ENCODE measurements at regions not wholly inside any gene's neighbourhood (a gene's known extent, or its start where the extent isn't known, plus 50 kb on each side); places are given as distances from the start of the nearest gene placed in this dataset.

DNA sequence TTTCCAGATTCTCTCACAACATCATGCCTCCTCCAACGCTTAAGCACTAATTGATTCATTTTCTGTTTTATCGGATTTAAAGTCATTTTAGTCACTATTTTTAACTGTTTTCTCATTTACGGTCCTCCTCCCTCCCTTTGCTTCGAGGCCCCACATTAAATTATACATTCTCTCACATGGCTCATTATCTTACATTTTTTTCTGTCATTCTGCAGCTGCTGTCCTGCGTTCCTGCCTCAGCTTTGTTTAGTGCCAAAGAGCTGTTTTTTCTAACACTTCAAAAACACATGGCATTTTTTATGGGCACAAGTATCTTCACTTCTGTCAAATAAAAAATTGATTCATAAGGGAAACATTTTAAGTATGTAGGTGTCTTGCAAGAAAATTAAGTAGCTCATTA is 130.1 kb upstream of the FST start:
- H3K4me1 ChIP-seq (ENCODE audit: control insufficient read depth in 1 of 2, insufficient read depth in 2 of 2, low read length in 2 of 2): peaks cover 3% of the 10 kb centered on the region in 2 experiments
- no CpG with 5 or more reads among the region's 5 CpGs for WGBS (ENCODE audit: extremely low coverage, insufficient coverage, insufficient read length)
- no peak overlapping the region for H3K18ac ChIP-seq (ENCODE audit: low read length)
- H3K14ac ChIP-seq (ENCODE audit: low read length): no peak overlapping the region
- no peaks in the 10 kb centered on the region for H3K9me3 ChIP-seq (ENCODE audit: insufficient read depth, low read depth, low read length)
- no peak overlapping the region for H3K27ac ChIP-seq (ENCODE audit: low read depth, low read length)
- H2BK12ac ChIP-seq (ENCODE audit: low read length): no peak overlapping the region
- H3K36me3 ChIP-seq (ENCODE audit: control insufficient read depth in 1 of 2, insufficient read depth in 2 of 2, low read length in 2 of 2): no peaks in the 10 kb centered on the region
- H3K4me3 ChIP-seq (ENCODE audit: low read depth, low read length): no peak overlapping the region
- no peak overlapping the region for H3K4ac ChIP-seq (ENCODE audit: low read depth, low read length)
- H2BK5ac ChIP-seq (ENCODE audit: low read depth, low read length, poor library complexity): no peak overlapping the region
- peak in 1 of 2 donors; percentile 15 for DNase-seq
- H2BK120ac ChIP-seq (ENCODE audit: insufficient read depth, low read length, poor library complexity): no peak overlapping the region
- H4K91ac ChIP-seq (ENCODE audit: low read depth, low read length): no peak overlapping the region
- no peak overlapping the region for H3K4me2 ChIP-seq (ENCODE audit: low read length)
- no peak overlapping the region for H2AK5ac ChIP-seq (ENCODE audit: low read length)
- H3K9ac ChIP-seq (ENCODE audit: low read length): no peak overlapping the region
- H3K23ac ChIP-seq (ENCODE audit: low read length): no peak overlapping the region
- H2AFZ ChIP-seq (ENCODE audit: insufficient read depth, low read length, poor library complexity): no peak overlapping the region
- no peaks in the 10 kb centered on the region for H3K79me2 ChIP-seq (ENCODE audit: control insufficient read depth, insufficient read depth, low read length, poor library complexity)
- no peak overlapping the region for H4K8ac ChIP-seq (ENCODE audit: low read depth, low read length)
- H4K12ac ChIP-seq (ENCODE audit: low read depth, low read length): no peak overlapping the region
- H3K79me1 ChIP-seq (ENCODE audit: low read length): peaks cover 1% of the 10 kb centered on the region
- H3K27me3 ChIP-seq (ENCODE audit: insufficient read depth, low read length): no peaks in the 10 kb centered on the region

DNA sequence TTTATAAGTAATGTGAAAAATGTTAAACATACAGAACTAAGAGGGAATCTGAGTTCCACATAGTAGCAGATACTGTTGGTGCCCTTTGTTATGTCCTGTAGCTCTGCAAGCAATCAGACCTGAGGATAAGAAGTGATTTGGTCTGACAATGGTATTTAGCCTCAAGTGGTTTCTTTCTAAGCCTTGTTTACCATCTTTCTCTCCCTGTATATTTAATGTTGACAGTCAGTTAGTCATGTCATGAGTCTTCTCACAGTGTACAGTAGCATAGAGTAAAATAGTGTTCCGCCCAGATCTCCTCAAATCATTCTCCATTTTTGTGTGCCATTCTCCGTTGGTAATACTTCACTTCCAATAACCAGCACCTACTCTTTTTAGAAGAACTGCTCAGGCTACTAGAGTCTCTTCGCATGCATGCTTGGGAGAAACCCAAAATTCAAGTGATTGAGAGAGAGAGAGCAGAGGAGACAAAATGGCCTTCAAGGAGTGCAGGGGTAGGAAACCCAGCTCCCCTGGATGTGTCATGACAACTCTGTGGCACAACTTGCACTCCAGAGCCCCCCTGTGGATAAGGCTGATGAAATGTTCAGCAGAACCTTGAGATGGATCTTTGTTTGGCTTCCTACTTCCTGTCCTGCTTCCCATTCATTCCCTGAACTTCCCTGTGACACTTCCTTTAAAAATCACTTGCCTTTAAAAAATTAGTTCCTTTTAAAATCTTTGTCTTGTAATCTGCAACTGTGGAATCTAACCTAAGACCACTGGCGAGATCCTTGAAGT is 129.2 kb upstream of the FST start:
- H3K27me3 ChIP-seq (ENCODE audit: insufficient read depth, low read length): no peaks in the 10 kb centered on the region
- WGBS (ENCODE audit: extremely low coverage, insufficient coverage, insufficient read length): no CpG with 5 or more reads among the region's 4 CpGs

DNA sequence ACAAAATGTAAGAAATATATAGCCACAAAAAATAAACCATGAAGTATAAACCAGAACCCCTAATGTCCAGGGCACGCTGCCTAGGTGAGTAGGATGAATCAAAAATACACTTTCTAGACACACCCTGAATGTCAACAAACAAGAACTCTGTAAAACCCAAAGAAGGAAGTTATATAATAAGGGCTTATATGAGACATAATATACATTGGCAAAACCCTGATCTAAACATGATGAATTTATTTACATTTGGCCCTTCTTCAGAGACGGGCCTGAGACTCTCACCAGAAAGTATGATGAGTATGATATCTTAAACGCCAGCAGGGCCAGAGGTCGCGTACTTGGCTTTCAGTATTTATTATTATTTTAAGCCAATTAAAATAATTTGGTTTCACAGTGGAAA is 125.1 kb upstream of the FST start:
- no peak overlapping the region for H3K9ac ChIP-seq (ENCODE audit: low read length)
- no peaks in the 10 kb centered on the region for H3K27me3 ChIP-seq (ENCODE audit: insufficient read depth, low read length)
- H3K14ac ChIP-seq (ENCODE audit: low read length): no peak overlapping the region
- H4K8ac ChIP-seq (ENCODE audit: low read depth, low read length): no peak overlapping the region
- no peak overlapping the region for H3K4me2 ChIP-seq (ENCODE audit: low read length)
- H2AK5ac ChIP-seq (ENCODE audit: low read length): no peak overlapping the region
- no peak overlapping the region for H3K18ac ChIP-seq (ENCODE audit: low read length)
- H2BK5ac ChIP-seq (ENCODE audit: low read depth, low read length, poor library complexity): no peak overlapping the region
- no peak overlapping the region for H3K23ac ChIP-seq (ENCODE audit: low read length)
- no peak overlapping the region for H2AFZ ChIP-seq (ENCODE audit: insufficient read depth, low read length, poor library complexity)
- no peak overlapping the region for H3K4ac ChIP-seq (ENCODE audit: low read depth, low read length)
- no peak overlapping the region for H2BK120ac ChIP-seq (ENCODE audit: insufficient read depth, low read length, poor library complexity)
- H2BK12ac ChIP-seq (ENCODE audit: low read length): no peak overlapping the region
- no peaks in the 10 kb centered on the region for H3K79me2 ChIP-seq (ENCODE audit: control insufficient read depth, insufficient read depth, low read length, poor library complexity)
- H3K4me1 ChIP-seq (ENCODE audit: control insufficient read depth in 1 of 2, insufficient read depth in 2 of 2, low read length in 2 of 2): peaks cover 3% of the 10 kb centered on the region in 2 experiments
- no peak for DNase-seq
- H3K9me3 ChIP-seq (ENCODE audit: insufficient read depth, low read depth, low read length): no peaks in the 10 kb centered on the region
- no peak overlapping the region for H4K12ac ChIP-seq (ENCODE audit: low read depth, low read length)
- peaks cover 1% of the 10 kb centered on the region for H3K79me1 ChIP-seq (ENCODE audit: low read length)
- H3K36me3 ChIP-seq (ENCODE audit: control insufficient read depth in 1 of 2, insufficient read depth in 2 of 2, low read length in 2 of 2): no peaks in the 10 kb centered on the region
- no CpG with 5 or more reads among the region's 5 CpGs for WGBS (ENCODE audit: extremely low coverage, insufficient coverage, insufficient read length)
- no peak overlapping the region for H4K91ac ChIP-seq (ENCODE audit: low read depth, low read length)
- no peak overlapping the region for H3K27ac ChIP-seq (ENCODE audit: low read depth, low read length)
- H3K4me3 ChIP-seq (ENCODE audit: low read depth, low read length): no peak overlapping the region

More for the DNA sequence above, 129.2 kb upstream of the FST start:
- Histone ChIP-seq H3K9ac (ENCODE audit: low read length) (no peak overlapping the region), H3K4ac (ENCODE audit: low read depth, low read length) (no peak overlapping the region), H3K79me2 (ENCODE audit: control insufficient read depth, insufficient read depth, low read length, poor library complexity) (no peaks in the 10 kb centered on the region), H3K79me1 (ENCODE audit: low read length) (peaks cover 1% of the 10 kb centered on the region), H3K23ac (ENCODE audit: low read length) (no peak overlapping the region), H3K4me1 (ENCODE audit: control insufficient read depth in 1 of 2, insufficient read depth in 2 of 2, low read length in 2 of 2) (peaks cover 3% of the 10 kb centered on the region in 2 experiments), H2BK12ac (ENCODE audit: low read length) (peak overlapping the region; percentile 61), H3K9me3 (ENCODE audit: insufficient read depth, low read depth, low read length) (no peaks in the 10 kb centered on the region), H3K27ac (ENCODE audit: low read depth, low read length) (peak overlapping the region; percentile 48), H4K8ac (ENCODE audit: low read depth, low read length) (no peak overlapping the region), H4K91ac (ENCODE audit: low read depth, low read length) (no peak overlapping the region), H2BK120ac (ENCODE audit: insufficient read depth, low read length, poor library complexity) (no peak overlapping the region), H3K18ac (ENCODE audit: low read length) (no peak overlapping the region), H2BK5ac (ENCODE audit: low read depth, low read length, poor library complexity) (no peak overlapping the region), H3K4me3 (ENCODE audit: low read depth, low read length) (no peak overlapping the region), H2AK5ac (ENCODE audit: low read length) (no peak overlapping the region), H3K36me3 (ENCODE audit: control insufficient read depth in 1 of 2, insufficient read depth in 2 of 2, low read length in 2 of 2) (no peaks in the 10 kb centered on the region), H4K12ac (ENCODE audit: low read depth, low read length) (no peak overlapping the region), H2AFZ (ENCODE audit: insufficient read depth, low read length, poor library complexity) (peak overlapping the region; percentile 1), H3K4me2 (ENCODE audit: low read length) (no peak overlapping the region), H3K14ac (ENCODE audit: low read length) (no peak overlapping the region)
- DNase-seq: peak in 1 of 2 donors; percentile 36

DNA sequence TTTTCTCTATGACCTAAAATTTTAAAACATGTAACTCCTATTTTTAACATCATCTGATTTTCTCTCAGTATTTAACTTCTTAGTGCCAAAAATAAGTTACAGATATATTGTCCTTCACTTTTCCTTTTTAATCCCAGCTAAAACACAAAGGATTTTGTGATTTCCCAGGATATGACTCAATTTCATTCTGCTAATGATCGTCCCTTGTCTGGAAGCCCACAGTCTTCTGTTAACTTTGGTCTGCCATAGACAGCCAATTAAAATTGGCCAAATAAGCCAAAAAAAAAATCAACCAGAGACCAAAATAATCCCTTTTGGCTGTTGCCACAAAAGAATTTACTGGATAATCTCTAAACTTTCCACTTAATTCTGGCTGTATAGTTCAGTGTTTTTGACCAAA is 124.5 kb upstream of the FST start:
- Histone ChIP-seq H3K27me3 (ENCODE audit: insufficient read depth, low read length) (no peaks in the 10 kb centered on the region), H2AK5ac (ENCODE audit: low read length) (no peak overlapping the region), H2BK5ac (ENCODE audit: low read depth, low read length, poor library complexity) (no peak overlapping the region), H4K8ac (ENCODE audit: low read depth, low read length) (no peak overlapping the region), H3K4me2 (ENCODE audit: low read length) (no peak overlapping the region), H3K18ac (ENCODE audit: low read length) (no peak overlapping the region), H2BK120ac (ENCODE audit: insufficient read depth, low read length, poor library complexity) (no peak overlapping the region), H3K4ac (ENCODE audit: low read depth, low read length) (no peak overlapping the region), H4K91ac (ENCODE audit: low read depth, low read length) (no peak overlapping the region), H2AFZ (ENCODE audit: insufficient read depth, low read length, poor library complexity) (no peak overlapping the region), H3K79me2 (ENCODE audit: control insufficient read depth, insufficient read depth, low read length, poor library complexity) (no peaks in the 10 kb centered on the region), H3K79me1 (ENCODE audit: low read length) (peaks cover 1% of the 10 kb centered on the region), H3K14ac (ENCODE audit: low read length) (no peak overlapping the region), H2BK12ac (ENCODE audit: low read length) (no peak overlapping the region), H3K27ac (ENCODE audit: low read depth, low read length) (no peak overlapping the region), H3K36me3 (ENCODE audit: control insufficient read depth in 1 of 2, insufficient read depth in 2 of 2, low read length in 2 of 2) (no peaks in the 10 kb centered on the region), H3K4me3 (ENCODE audit: low read depth, low read length) (no peak overlapping the region), H3K9me3 (ENCODE audit: insufficient read depth, low read depth, low read length) (no peaks in the 10 kb centered on the region), H4K12ac (ENCODE audit: low read depth, low read length) (no peak overlapping the region), H3K23ac (ENCODE audit: low read length) (no peak overlapping the region), H3K4me1 (ENCODE audit: control insufficient read depth in 1 of 2, insufficient read depth in 2 of 2, low read length in 2 of 2) (peaks cover 3% of the 10 kb centered on the region in 2 experiments), H3K9ac (ENCODE audit: low read length) (no peak overlapping the region)
- no peak for DNase-seq
- no CpG with 5 or more reads among the region's 1 CpG for WGBS (ENCODE audit: extremely low coverage, insufficient coverage, insufficient read length)

Data from trophoblast cell (in vitro differentiated cells and primary cell).